ENCODE measurements at regions not wholly inside any gene's neighbourhood (a gene's known extent, or its start where the extent isn't known, plus 50 kb on each side); places are given as distances from the start of the nearest gene placed in this dataset.

GRCh38 chr10:52621635-52622079 lies 150.9 kb downstream of the MBL2 start:
- TF ChIP-seq CTCF (IDR thresholded peaks at IDR 0.05 in 4 of 5, conservative IDR thresholded peaks at IDR 0.05 in 1 of 5) (no peak), POLR2A (IDR thresholded peaks at IDR 0.05) (no peak)
